GM12878 (cell line): ENCODE measurements at regions not wholly inside any gene's neighbourhood (a gene's known extent, or its start where the extent isn't known, plus 50 kb on each side); places are given as distances from the start of the nearest gene placed in this dataset.

Experiments
- ATAC-seq: fragments of 200-7000 bp; cut with Tn5 transposase; 3 replicates; pipeline ENCODE4 v1.9.1; 2020; ENCODE audit warnings: mild to moderate bottlenecking, moderate library complexity
- BruUV-seq: library from RNA; stranded (reverse); fragments of 400-500 nt; replicated peaks from 2 replicates; lab custom pipeline; 2021; lab: Mats Ljungman, UMichigan
- CTCF ChIA-PET: fragments of 300-600 bp; sonication (Branson Sonifier 250); formaldehyde crosslinking; extraction: SDS; loops from one replicate; lab custom pipeline; 2021; ENCODE audit warnings: inconsistent platforms; lab: Yijun Ruan, JAX
- POLR2A ChIA-PET: fragments of 350-600 bp; formaldehyde crosslinking; extraction: SDS; loops from one replicate; lab custom pipeline; 2021; ENCODE audit warnings: inconsistent platforms; lab: Charles Lee
- RAD21 ChIA-PET: fragments of 300-600 bp; sonication (Branson Sonifier 250); formaldehyde crosslinking; loops from one replicate; lab custom pipeline; 2023; ENCODE audit warnings: antibody characterized with exemption; ENCODE audit not compliant: unreplicated experiment; lab: Charles Lee
- SMC1A ChIA-PET: fragments of 300-600 bp; sonication (Branson Sonifier 250); formaldehyde crosslinking; loops from one replicate; lab custom pipeline; 2023; ENCODE audit not compliant: unreplicated experiment, uncharacterized antibody; lab: Charles Lee
- DNase-seq: peaks from one replicate; pipeline ENCODE4 v3.0.0-alpha.2; 2011; ENCODE audit warnings: low read depth, low spot score
- FAIRE-seq: peaks from 3 replicates; lab custom pipeline; 2011; peaks lifted over from hg19 to GRCh38; lab: Jason Lieb, UNC
- H2AFZ ChIP-seq: 2 replicates; pipeline ENCODE4 v1.6.0; 2011; ENCODE audit warnings: low read depth, low read length, control low read depth; ENCODE audit not compliant: control insufficient read depth
- H3K27ac ChIP-seq: 2 replicates; pipeline ENCODE4 v1.5.1; 2011; ENCODE audit warnings: control low read depth; ENCODE audit not compliant: control insufficient read depth, insufficient read depth
- H3K27me3 ChIP-seq, 2 experiments: replicated peaks in 1 of 2; 2 replicates each; pipeline versions ENCODE4 v1.6.0 to v1.6.1; 2011; ENCODE audit warnings: low read length in 1 of 2; ENCODE audit not compliant: control insufficient read depth in 2 of 2, insufficient read depth in 2 of 2
- H3K36me3 ChIP-seq, 2 experiments: 2 replicates each; pipeline ENCODE4 v1.5.1; 2011; ENCODE audit warnings: low read length in 1 of 2; ENCODE audit not compliant: control insufficient read depth in 2 of 2, insufficient read depth in 2 of 2
- H3K4me1 ChIP-seq: 2 replicates; pipeline ENCODE4 v1.6.1; 2011; ENCODE audit warnings: mild to moderate bottlenecking, low read length, moderate library complexity, mixed read lengths; ENCODE audit not compliant: control insufficient read depth, insufficient read depth
- H3K4me2 ChIP-seq: 2 replicates; pipeline ENCODE4 v1.6.0; 2011; ENCODE audit warnings: control low read depth; ENCODE audit not compliant: control insufficient read depth, insufficient read depth
- H3K4me3 ChIP-seq: fragments of 200-600 bp; sonication (generic); 2 replicates; pipeline ENCODE4 v1.5.1; 2016
- H3K79me2 ChIP-seq: 2 replicates; pipeline ENCODE4 v1.6.0; 2011; ENCODE audit warnings: low read length; ENCODE audit not compliant: control insufficient read depth, insufficient read depth
- H3K9ac ChIP-seq: 2 replicates; pipeline ENCODE4 v1.8.0; 2011; ENCODE audit warnings: low read length, control low read depth, mixed read lengths; ENCODE audit not compliant: control insufficient read depth, insufficient read depth
- H3K9me3 ChIP-seq: replicated peaks from 3 replicates; pipeline ENCODE4 v1.5.1; 2011; ENCODE audit warnings: mild to moderate bottlenecking, low read length; ENCODE audit not compliant: control insufficient read depth, insufficient read depth
- H4K20me1 ChIP-seq: 2 replicates; pipeline ENCODE4 v1.6.0; 2011; ENCODE audit not compliant: control insufficient read depth, insufficient read depth
- BCL11A ChIP-seq: IDR thresholded peaks from 2 replicates; pipeline ENCODE4 v1.6.1; 2011; ENCODE audit warnings: low read depth, low read length
- FOXM1 ChIP-seq: IDR thresholded peaks from 2 replicates; pipeline ENCODE4 v1.6.1; 2012; ENCODE audit warnings: low read depth, mild to moderate bottlenecking, inconsistent platforms, low read length, moderate library complexity
- IKZF1 ChIP-seq: fragments of 450-650 bp; conservative IDR thresholded peaks from 2 replicates; pipeline ENCODE4 v1.6.1; 2017; ENCODE audit warnings: antibody characterized with exemption, mild to moderate bottlenecking
- IKZF2 ChIP-seq, 2 experiments: fragments of 450-650 bp; IDR thresholded peaks; 2 replicates each; pipeline ENCODE4 v1.6.1; 2017; ENCODE audit warnings: mild to moderate bottlenecking in 2 of 2, moderate library complexity in 2 of 2
- MTA2 ChIP-seq: fragments of 450-650 bp; IDR thresholded peaks from 2 replicates; pipeline ENCODE4 v1.6.1; 2016; ENCODE audit warnings: low read depth, mild to moderate bottlenecking, moderate library complexity
- MTA3 ChIP-seq: IDR thresholded peaks from 2 replicates; pipeline ENCODE4 v1.6.1; 2012; ENCODE audit warnings: low read length, inconsistent platforms, borderline replicate concordance
- MYC ChIP-seq: IDR thresholded peaks from 2 replicates; pipeline ENCODE4 v1.6.1; 2011; ENCODE audit warnings: mild to moderate bottlenecking, low read length, moderate library complexity, inconsistent platforms; ENCODE audit not compliant: insufficient read depth, insufficient replicate concordance, insufficient read length, severe bottlenecking
- NFYA ChIP-seq: IDR thresholded peaks from 2 replicates; pipeline ENCODE4 v1.6.1; 2011; ENCODE audit warnings: low read depth, mild to moderate bottlenecking, low read length, improper control_type of control experiment, borderline replicate concordance
- RAD21 ChIP-seq: IDR thresholded peaks from 2 replicates; pipeline ENCODE4 v1.6.1; 2011; ENCODE audit warnings: mild to moderate bottlenecking, low read depth, low read length, moderate library complexity; ENCODE audit not compliant: insufficient read depth
- RB1 ChIP-seq: fragments of 450-650 bp; formaldehyde crosslinking; IDR thresholded peaks from 2 replicates; pipeline ENCODE4 v1.6.1; 2017; ENCODE audit warnings: mild to moderate bottlenecking, borderline replicate concordance
- RBBP5 ChIP-seq: fragments of 200-600 bp; sonication (generic); conservative IDR thresholded peaks from 2 replicates; pipeline ENCODE4 v1.6.1; 2016
- SMAD1 ChIP-seq: fragments of 450-650 bp; IDR thresholded peaks from 2 replicates; pipeline ENCODE4 v1.6.1; 2018; ENCODE audit warnings: mild to moderate bottlenecking, low read depth; ENCODE audit not compliant: partially characterized antibody
- SMARCA5 ChIP-seq: fragments of 450-650 bp; IDR thresholded peaks from 2 replicates; pipeline ENCODE4 v1.6.1; 2017; ENCODE audit warnings: mild to moderate bottlenecking
- SREBF2 ChIP-seq: IDR thresholded peaks from 2 replicates; pipeline ENCODE4 v1.6.1; 2012; ENCODE audit warnings: mild to moderate bottlenecking, low read length
- SRF ChIP-seq, 2 experiments: IDR thresholded peaks; 2 replicates each; pipeline ENCODE4 v1.6.1; 2011; ENCODE audit warnings: low read depth in 2 of 2, low read length in 2 of 2, mild to moderate bottlenecking in 1 of 2, moderate library complexity in 1 of 2
- SUZ12 ChIP-seq: fragments of 200-600 bp; sonication (generic); IDR thresholded peaks from one replicate; pipeline ENCODE4 v1.6.1; 2018; ENCODE audit warnings: antibody characterized with exemption, mild to moderate bottlenecking; ENCODE audit not compliant: unreplicated experiment
- USF1 ChIP-seq: IDR thresholded peaks from 2 replicates; pipeline ENCODE4 v1.6.1; 2011; ENCODE audit warnings: borderline replicate concordance, low read depth, mild to moderate bottlenecking, moderate library complexity, mixed read lengths, low read length; ENCODE audit not compliant: insufficient read depth; ENCODE audit errors: extremely low read length
- WRNIP1 ChIP-seq: IDR thresholded peaks from 2 replicates; pipeline ENCODE4 v1.6.1; 2011; ENCODE audit warnings: low read depth, low read length, improper control_type of control experiment, borderline replicate concordance
- ZNF622 ChIP-seq: fragments of 450-650 bp; IDR thresholded peaks from 2 replicates; pipeline ENCODE4 v1.6.1; 2017; ENCODE audit warnings: mild to moderate bottlenecking, inconsistent platforms
- WGBS: methylation state at CpG from one replicate; pipeline ENCODE4 v1.1.6; 2016; ENCODE audit warnings: low lambda C conversion rate; ENCODE audit not compliant: insufficient replicate concordance, insufficient coverage; ENCODE audit errors: missing lambda C conversion rate; 5-methylcytosine and 5-hydroxymethylcytosine counted together
- in situ Hi-C: fragments of 300-500 bp; cut with MboI; formaldehyde crosslinking; loops from 9 replicates; pipeline ENCODE4 v1.14.3; 2018; ENCODE audit warnings: mixed read lengths
- intact Hi-C: fragments of 100-400 bp; cut with micrococcal nuclease; formaldehyde crosslinking; loops from one replicate; pipeline ENCODE4 v1.14.2; 2022; ENCODE audit not compliant: unreplicated experiment

- RAD21 ChIA-PET, result no interaction called here
- no peaks in the 10 kb centered on the region for H3K4me1 ChIP-seq
- in situ Hi-C loops (no loop called here), intact Hi-C loops (no loop called here)
- ATAC-seq (no peak), DNase-seq (no peak), FAIRE-seq (no peak)
- H3K4me3 ChIP-seq, result no peak overlapping the region
- no peaks in the 10 kb centered on the region for H3K27me3 ChIP-seq
- no peaks in the 10 kb centered on the region for H3K9me3 ChIP-seq
- H3K27ac ChIP-seq, result no peak overlapping the region
- 24% methylated on average over 1 of the region's 1 CpG for WGBS
- no peak overlapping the region for H3K9ac ChIP-seq
- no peak for TF ChIP-seq SUZ12
- TF ChIP-seq MYC, result no peak
- TF ChIP-seq WRNIP1, result no peak
- no peak for TF ChIP-seq SRF (IDR thresholded peaks at IDR 0.05; ENCODE audit: low read depth in 2 of 2, low read length in 2 of 2)
- TF ChIP-seq BCL11A, result no peak
- no peak for TF ChIP-seq RAD21
- CTCF ChIA-PET, result no interaction called here
- no TSS peak for BruUV-seq
- no peaks in the 10 kb centered on the region for H3K36me3 ChIP-seq
- no peaks in the 10 kb centered on the region for H4K20me1 ChIP-seq
- no peak overlapping the region for H2AFZ ChIP-seq
- SMC1A ChIA-PET, result no interaction called here
- no peak overlapping the region for H3K4me2 ChIP-seq
- H3K79me2 ChIP-seq, result no peaks in the 10 kb centered on the region
- POLR2A ChIA-PET, result interaction anchor here (0.6 kb wide), 1 partner anchor 1065 kb away, joined by 4 read pairs; no protein-coding TSS in a partner anchor
Observed at GRCh38 chr5:57711946-57712345, 229.3 kb upstream of the ACTBL2 start.

- Histone ChIP-seq H3K36me3 (no peaks in the 10 kb centered on the region), H3K4me1 (no peaks in the 10 kb centered on the region), H4K20me1 (no peaks in the 10 kb centered on the region), H3K9me3 (no peaks in the 10 kb centered on the region), H2AFZ (no peak overlapping the region), H3K27ac (no peak overlapping the region), H3K9ac (no peak overlapping the region), H3K27me3 (no peaks in the 10 kb centered on the region), H3K79me2 (no peaks in the 10 kb centered on the region), H3K4me2 (no peak overlapping the region), H3K4me3 (no peak overlapping the region)
- intact Hi-C loops, result no loop called here
- FAIRE-seq (no peak), ATAC-seq (no peak), DNase-seq (no peak)
- ChIA-PET CTCF (no interaction called here), POLR2A (interaction anchor here (0.6 kb wide), 1 partner anchor 1065 kb away, joined by 4 read pairs; no protein-coding TSS in a partner anchor), SMC1A (no interaction called here), RAD21 (no interaction called here)
- in situ Hi-C loops, result no loop called here
- no TSS peak for BruUV-seq
- WGBS, result 3% methylated on average over 2 of the region's 2 CpGs
- TF ChIP-seq ZNF622 (no peak), RB1 (no peak), USF1 (no peak), IKZF1 (no peak), RBBP5 (no peak), FOXM1 (no peak), SMAD1 (no peak), SMARCA5 (no peak), MTA2 (no peak), IKZF2 (IDR thresholded peaks at IDR 0.05) (no peak), SREBF2 (no peak), NFYA (no peak), MTA3 (no peak), SRF (IDR thresholded peaks at IDR 0.05; ENCODE audit: low read depth in 2 of 2, low read length in 2 of 2) (no peak)
Observed at GRCh38 chr5:57711471-57711870, 228.9 kb upstream of the ACTBL2 start.
